ENCODE measurements at regions not wholly inside any gene's neighbourhood (a gene's known extent, or its start where the extent isn't known, plus 50 kb on each side); places are given as distances from the start of the nearest gene placed in this dataset.
"Not testable (repeated sequence)": the region's sequence is repeated elsewhere in the genome, so short reads cannot be mapped to it uniquely, and the experiment has no call there.

- not testable (repeated sequence) for TF ChIP-seq REST (IDR thresholded peaks at IDR 0.05); CTCF (IDR thresholded peaks at IDR 0.05); SMC3 (IDR thresholded peaks at IDR 0.05); POLR2A (IDR thresholded peaks at IDR 0.05; ENCODE audit: low read length); ELK1 (IDR thresholded peaks at IDR 0.05; ENCODE audit: low read depth, low read length); BCL3 (IDR thresholded peaks at IDR 0.05); RAD21 (conservative IDR thresholded peaks at IDR 0.05 in 1 of 2, IDR thresholded peaks at IDR 0.05 in 1 of 2); HDAC2 (IDR thresholded peaks at IDR 0.05); HOXB13 (CRISPR knock-in tag; IDR thresholded peaks at IDR 0.05; ENCODE audit: low read depth)
These were observed 576.1 kb upstream of the FBXO33 start for GRCh38 chr14:40008345-40008744.

All from A549 (cell line).